ENCODE measurements at regions not wholly inside any gene's neighbourhood (a gene's known extent, or its start where the extent isn't known, plus 50 kb on each side); places are given as distances from the start of the nearest gene placed in this dataset.

DNA sequence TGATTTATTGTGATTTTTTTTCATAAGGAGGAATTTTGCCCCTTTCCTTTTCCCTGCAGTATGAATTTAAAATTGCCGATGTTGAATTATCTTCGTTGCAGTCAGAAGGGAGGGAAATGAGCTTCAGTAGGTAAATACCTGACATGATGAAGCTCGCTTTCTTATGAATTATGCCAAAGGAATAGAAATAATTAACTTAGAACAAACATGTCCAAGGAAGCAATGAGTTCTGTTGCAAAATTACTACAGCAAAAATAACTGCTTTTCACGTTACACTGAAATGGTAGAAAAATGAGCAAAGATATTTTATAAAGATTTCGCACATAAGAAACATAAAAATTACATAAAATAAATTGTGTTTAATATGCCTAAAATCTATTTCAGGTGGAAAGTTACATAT is 91.1 kb upstream of the ZNF804A start:
- FAIRE-seq (no peak), DNase-seq (ENCODE audit: low read depth) (no peak)
- Histone ChIP-seq H3K27me3 (ENCODE audit: control insufficient read depth, insufficient read depth, low read length) (no peaks in the 10 kb centered on the region), H3K36me3 (ENCODE audit: control insufficient read depth, insufficient read depth, low read length) (no peaks in the 10 kb centered on the region), H3K4me3 (ENCODE audit: low read depth, low read length) (no peak overlapping the region)
- TF ChIP-seq CTCF (IDR thresholded peaks at IDR 0.05; ENCODE audit: insufficient read depth, low read length, severe bottlenecking), result no peak

GRCh38 chr2:184517402-184517801 is 80.9 kb upstream of the ZNF804A start:
- TF ChIP-seq CTCF (IDR thresholded peaks at IDR 0.05; ENCODE audit: insufficient read depth, low read length, severe bottlenecking), result no peak
- DNase-seq (ENCODE audit: low read depth) (no peak), FAIRE-seq (no peak)
- no peaks in the 10 kb centered on the region for H3K36me3 ChIP-seq (ENCODE audit: control insufficient read depth, insufficient read depth, low read length)
- no peaks in the 10 kb centered on the region for H3K27me3 ChIP-seq (ENCODE audit: control insufficient read depth, insufficient read depth, low read length)
- H3K4me3 ChIP-seq (ENCODE audit: low read depth, low read length), result no peak overlapping the region

DNA sequence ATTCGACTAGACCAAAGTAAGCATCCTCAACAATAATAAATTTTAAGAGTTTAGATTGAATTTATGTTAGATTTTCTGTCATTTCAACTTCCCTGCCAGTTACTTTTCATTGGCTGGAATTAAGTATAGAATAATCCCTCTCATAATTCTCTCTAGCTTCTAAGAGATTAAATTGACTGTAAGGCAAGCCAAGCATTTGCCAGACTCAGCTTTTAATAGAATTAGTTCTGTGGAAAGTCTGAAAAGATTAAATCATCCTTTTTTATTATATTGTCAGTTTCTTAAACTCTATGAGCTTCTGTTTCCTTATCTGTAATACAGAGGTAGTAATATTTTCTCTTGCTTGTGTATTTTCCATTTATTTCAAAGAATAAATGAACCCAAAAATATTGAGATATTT is 77.9 kb upstream of the ZNF804A start:
- H3K36me3 ChIP-seq (ENCODE audit: control insufficient read depth, insufficient read depth, low read length), result no peaks in the 10 kb centered on the region
- no peak for DNase-seq (ENCODE audit: low read depth)

GRCh38 chr2:184523732-184524131 is 74.6 kb upstream of the ZNF804A start:
- Histone ChIP-seq H3K36me3 (ENCODE audit: control insufficient read depth, insufficient read depth, low read length) (no peaks in the 10 kb centered on the region), H3K4me3 (ENCODE audit: low read depth, low read length) (no peak overlapping the region), H3K27me3 (ENCODE audit: control insufficient read depth, insufficient read depth, low read length) (no peaks in the 10 kb centered on the region)
- DNase-seq (ENCODE audit: low read depth) (no peak), FAIRE-seq (no peak)
- no peak for TF ChIP-seq CTCF (IDR thresholded peaks at IDR 0.05; ENCODE audit: insufficient read depth, low read length, severe bottlenecking)

More for the DNA sequence above, 77.9 kb upstream of the ZNF804A start:
- H3K4me3 ChIP-seq (ENCODE audit: low read depth, low read length), result no peak overlapping the region
- no peaks in the 10 kb centered on the region for H3K27me3 ChIP-seq (ENCODE audit: control insufficient read depth, insufficient read depth, low read length)
- no peak for FAIRE-seq
- TF ChIP-seq CTCF (IDR thresholded peaks at IDR 0.05; ENCODE audit: insufficient read depth, low read length, severe bottlenecking), result no peak

GRCh38 chr2:184524551-184525382 is 73.6 kb upstream of the ZNF804A start:
- no peak for DNase-seq (ENCODE audit: low read depth)
- Histone ChIP-seq H3K27me3 (ENCODE audit: control insufficient read depth, insufficient read depth, low read length) (no peaks in the 10 kb centered on the region), H3K4me3 (ENCODE audit: low read depth, low read length) (no peak overlapping the region), H3K36me3 (ENCODE audit: control insufficient read depth, insufficient read depth, low read length) (no peaks in the 10 kb centered on the region)
- FAIRE-seq, result no peak
- no peak for TF ChIP-seq CTCF (IDR thresholded peaks at IDR 0.05; ENCODE audit: insufficient read depth, low read length, severe bottlenecking)

GRCh38 chr2:184527058-184527457 is 71.3 kb upstream of the ZNF804A start:
- H3K4me3 ChIP-seq (ENCODE audit: low read depth, low read length), result no peak overlapping the region
- TF ChIP-seq CTCF (IDR thresholded peaks at IDR 0.05; ENCODE audit: insufficient read depth, low read length, severe bottlenecking), result no peak
- FAIRE-seq (no peak), DNase-seq (ENCODE audit: low read depth) (no peak)
- no peaks in the 10 kb centered on the region for H3K27me3 ChIP-seq (ENCODE audit: control insufficient read depth, insufficient read depth, low read length)
- no peaks in the 10 kb centered on the region for H3K36me3 ChIP-seq (ENCODE audit: control insufficient read depth, insufficient read depth, low read length)

Measured in bronchial epithelial cell (primary cell).